GM21360 (cell line): ENCODE measurements at regions not wholly inside any gene's neighbourhood (a gene's known extent, or its start where the extent isn't known, plus 50 kb on each side); places are given as distances from the start of the nearest gene placed in this dataset.

Experiments used
- ATAC-seq: cut with Tn5 transposase; IDR thresholded peaks from one replicate; pipeline ENCODE4 v1.9.1; 2021; ENCODE audit warnings: mild to moderate bottlenecking, moderate library complexity; ENCODE audit not compliant: unreplicated experiment

GRCh38 chr5:81914696-81915095 is 57.1 kb upstream of the ATG10 start:
- ATAC-seq = no peak

- no peak for ATAC-seq
Observed at GRCh38 chr5:81912933-81913332, 58.9 kb upstream of the ATG10 start.

- ATAC-seq = peak; percentile 66
Observed at GRCh38 chr5:81909677-81910076, 62.1 kb upstream of the ATG10 start.

DNA sequence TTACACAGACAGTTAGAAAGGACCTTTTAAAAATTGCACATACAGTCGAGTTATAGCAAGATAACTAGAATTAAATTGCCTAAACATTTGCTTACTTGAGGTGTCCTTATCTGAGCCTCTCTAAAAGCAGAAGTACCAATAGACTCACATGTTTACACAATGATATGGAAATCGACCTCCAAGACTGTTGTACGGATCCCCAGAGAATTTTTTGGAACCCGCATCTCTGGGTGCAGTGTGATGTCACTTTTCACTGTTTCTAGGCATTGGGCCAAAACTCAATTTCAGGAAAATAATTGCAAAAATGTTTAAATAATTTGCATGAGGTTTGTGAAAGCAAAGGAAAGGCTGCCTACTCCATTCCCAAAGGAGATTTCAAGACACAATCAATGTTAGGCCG is 63.1 kb upstream of the ATG10 start:
- no peak for ATAC-seq

DNA sequence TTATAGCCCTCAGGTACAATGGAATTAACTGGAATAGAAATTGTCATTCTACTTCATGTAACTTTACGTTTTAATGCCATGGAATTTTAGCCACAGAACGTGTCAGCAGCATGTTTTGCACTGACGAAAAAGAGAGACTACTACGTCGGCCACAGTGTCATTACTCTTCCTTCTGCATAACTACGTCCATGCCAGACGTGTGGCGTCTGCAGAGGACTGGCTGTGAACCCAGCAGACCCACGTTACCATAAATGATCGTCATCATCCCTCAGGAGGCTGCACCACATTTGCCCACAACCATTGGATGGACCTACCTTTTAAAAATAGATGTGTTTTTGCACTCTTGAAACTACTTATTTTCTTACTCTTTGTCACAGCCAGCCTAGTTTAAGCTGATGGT is 63.8 kb upstream of the ATG10 start:
- no peak for ATAC-seq

GRCh38 chr5:81907012-81907635 is 64.7 kb upstream of the ATG10 start:
- ATAC-seq = no peak

- ATAC-seq = no peak
Observed at GRCh38 chr5:81906086-81906485, 65.7 kb upstream of the ATG10 start.

- ATAC-seq = no peak
Observed at GRCh38 chr5:81904861-81905260, 67.0 kb upstream of the ATG10 start.

GRCh38 chr5:81904166-81904565 is 67.7 kb upstream of the ATG10 start:
- no peak for ATAC-seq

- ATAC-seq = no peak
Observed at GRCh38 chr5:81901586-81901985, 70.2 kb upstream of the ATG10 start.

- no peak for ATAC-seq
Observed at GRCh38 chr5:81899123-81899522, 72.7 kb upstream of the ATG10 start.

- ATAC-seq = no peak
Observed at GRCh38 chr5:81898403-81898802, 73.4 kb upstream of the ATG10 start.

DNA sequence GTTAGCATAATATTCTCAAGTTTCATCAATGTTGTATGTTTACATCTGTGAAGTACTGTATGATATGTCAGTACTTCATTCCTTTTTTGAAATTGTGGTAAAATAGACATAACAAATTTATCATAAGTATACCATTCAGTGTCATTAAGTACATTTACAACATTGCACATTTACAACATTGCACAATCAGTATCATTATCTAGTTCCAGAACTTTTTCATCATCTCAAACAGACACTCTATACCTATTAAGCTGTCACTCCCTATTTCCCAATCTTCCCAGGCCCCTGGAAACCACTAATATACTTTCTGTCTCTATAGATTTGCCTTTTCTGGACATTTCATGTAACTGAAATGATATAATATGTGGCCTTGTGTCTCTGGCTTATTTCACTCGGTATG is 75.1 kb upstream of the ATG10 start:
- ATAC-seq = no peak

DNA sequence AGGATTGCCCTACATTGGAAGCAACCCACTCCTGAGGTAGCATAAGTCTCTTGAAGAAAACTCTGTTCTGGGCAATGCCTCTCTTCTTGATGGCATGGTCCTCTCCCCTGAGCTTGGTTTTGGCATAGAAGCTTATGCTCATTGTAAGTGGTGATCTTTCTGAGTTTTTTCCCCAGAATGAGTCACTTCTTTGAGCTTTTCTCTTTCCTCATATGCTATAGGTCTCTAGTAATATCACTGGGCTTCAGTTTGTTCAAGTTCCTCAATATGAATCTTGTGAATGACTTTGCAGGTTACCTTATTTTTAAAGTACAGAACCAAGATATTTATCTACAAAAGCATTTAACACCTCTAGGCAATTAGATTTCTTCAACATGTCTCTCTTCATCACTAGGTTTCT is 76.5 kb upstream of the ATG10 start:
- ATAC-seq = no peak

DNA sequence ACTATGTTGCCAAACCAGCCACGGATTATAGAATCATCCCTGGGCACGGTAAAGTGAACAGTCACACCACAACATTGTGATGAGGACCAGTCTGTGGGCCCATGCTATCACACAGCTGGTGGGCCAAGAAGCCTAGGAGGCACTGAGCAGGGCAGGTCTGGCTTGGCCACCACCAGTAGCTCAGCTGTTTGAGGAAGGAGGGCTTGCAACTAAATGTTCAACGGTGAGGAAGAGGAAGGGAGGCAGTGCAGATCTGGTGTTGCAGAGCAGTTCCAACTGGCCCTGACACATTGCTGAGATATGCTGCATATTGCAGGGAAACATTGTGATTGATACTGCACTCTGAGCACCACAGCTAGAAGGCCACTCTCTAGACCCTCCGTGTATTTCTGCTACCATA is 77.9 kb upstream of the ATG10 start:
- no peak for ATAC-seq

GRCh38 chr5:81884871-81885270 is 87.0 kb upstream of the ATG10 start:
- no peak for ATAC-seq

- ATAC-seq = no peak
Observed at GRCh38 chr5:81883371-81883770, 88.5 kb upstream of the ATG10 start.

DNA sequence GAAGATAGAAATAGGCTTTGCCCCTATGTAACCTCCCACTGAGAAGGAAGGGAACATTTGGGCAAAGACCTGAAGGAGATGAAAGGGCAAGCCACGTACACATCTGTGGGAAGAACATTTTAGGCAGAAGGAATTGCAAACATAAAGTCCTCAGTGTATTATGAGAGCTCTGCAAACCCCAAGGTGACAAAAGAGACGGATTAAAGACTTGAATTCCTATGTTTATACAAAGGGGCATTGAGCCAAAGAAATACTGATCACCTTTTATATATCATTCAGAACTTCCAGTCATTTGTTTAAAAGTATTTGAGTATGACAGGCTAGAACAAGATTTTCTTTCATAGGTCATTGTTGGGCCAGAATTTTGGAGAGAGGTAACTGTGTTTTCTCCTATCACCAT is 90.2 kb upstream of the ATG10 start:
- no peak for ATAC-seq

GRCh38 chr5:81879936-81880335 is 91.9 kb upstream of the ATG10 start:
- ATAC-seq = no peak

DNA sequence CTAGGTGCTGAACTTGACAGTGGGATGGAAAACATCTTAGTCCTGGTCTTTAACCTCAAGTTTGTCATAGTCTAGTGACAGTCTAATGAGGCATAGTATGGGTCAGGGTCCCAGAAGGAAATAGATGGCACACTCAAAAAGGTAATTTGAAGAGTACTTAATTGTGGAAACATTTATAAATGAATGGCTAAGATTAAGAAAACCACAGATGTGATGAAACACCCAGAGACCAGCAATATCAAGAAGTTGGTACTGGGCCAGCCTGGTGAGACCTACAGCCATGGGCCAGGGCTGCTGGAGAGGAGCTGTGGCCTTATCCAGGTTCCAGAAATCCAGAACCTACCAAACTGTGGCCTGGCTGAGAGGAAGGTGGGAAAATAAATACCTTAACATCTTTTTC is 93.5 kb upstream of the ATG10 start:
- no peak for ATAC-seq

- ATAC-seq = no peak
Observed at GRCh38 chr5:81866994-81867393, 104.8 kb upstream of the ATG10 start.

- no peak for ATAC-seq
Observed at GRCh38 chr5:81860778-81861177, 109.9 kb upstream of the SSBP2 start.

- no peak for ATAC-seq
Observed at GRCh38 chr5:81859624-81860023, 108.7 kb upstream of the SSBP2 start.
